Endothelial cell of umbilical vein (primary cell): ENCODE measurements at regions not wholly inside any gene's neighbourhood (a gene's known extent, or its start where the extent isn't known, plus 50 kb on each side); places are given as distances from the start of the nearest gene placed in this dataset.

ENCODE experiments used
- EZH2 ChIP-seq: IDR thresholded peaks from 2 replicates; pipeline ENCODE4 v1.6.1; 2012; ENCODE audit warnings: borderline replicate concordance, low read depth, mild to moderate bottlenecking, moderate library complexity, low read length, inconsistent platforms; ENCODE audit not compliant: severe bottlenecking
- FOS ChIP-seq: IDR thresholded peaks from 2 replicates; pipeline ENCODE4 v1.6.1; 2011; ENCODE audit warnings: mild to moderate bottlenecking, low read length, moderate library complexity, borderline replicate concordance; ENCODE audit not compliant: insufficient read depth
- GATA2 ChIP-seq: IDR thresholded peaks from 2 replicates; pipeline ENCODE4 v1.7.0; 2011; ENCODE audit warnings: low read depth, mild to moderate bottlenecking, moderate library complexity, mixed read lengths, low read length; ENCODE audit not compliant: insufficient read length, insufficient read depth
- JUN ChIP-seq: IDR thresholded peaks from 2 replicates; pipeline ENCODE4 v1.6.1; 2011; ENCODE audit warnings: borderline replicate concordance, low read depth; ENCODE audit not compliant: insufficient read length, insufficient read depth
- MAX ChIP-seq: IDR thresholded peaks from 2 replicates; pipeline ENCODE4 v1.6.1; 2011; ENCODE audit not compliant: insufficient read depth, insufficient read length
- MYC ChIP-seq: IDR thresholded peaks from one replicate; pipeline ENCODE4 v1.6.1; 2011; ENCODE audit warnings: mild to moderate bottlenecking, low read depth, low read length
- POLR2A ChIP-seq: IDR thresholded peaks from 2 replicates; pipeline ENCODE4 v1.6.1; 2012; ENCODE audit warnings: low read depth, mild to moderate bottlenecking, control low read depth, low read length
- POLR2AphosphoS5 ChIP-seq: IDR thresholded peaks from 2 replicates; pipeline ENCODE4 v1.6.1; 2012; ENCODE audit warnings: low read depth, mild to moderate bottlenecking, control low read depth, low read length, moderate library complexity; ENCODE audit not compliant: insufficient read depth
- TF ChIP-seq, protein P1 (sequence below), 2 donors: IDR thresholded peaks; 1 replicate in 1 of 2; 2 replicates in 1 of 2; pipeline ENCODE4 v1.5.1; 2011; ENCODE audit warnings: low read length in 2 of 2, mild to moderate bottlenecking in 2 of 2, moderate library complexity in 2 of 2, control low read depth in 1 of 2, inconsistent platforms in 1 of 2, low read depth in 1 of 2; ENCODE audit not compliant: insufficient read depth in 1 of 2; ENCODE audit errors: extremely low read depth in 1 of 2

DNA sequence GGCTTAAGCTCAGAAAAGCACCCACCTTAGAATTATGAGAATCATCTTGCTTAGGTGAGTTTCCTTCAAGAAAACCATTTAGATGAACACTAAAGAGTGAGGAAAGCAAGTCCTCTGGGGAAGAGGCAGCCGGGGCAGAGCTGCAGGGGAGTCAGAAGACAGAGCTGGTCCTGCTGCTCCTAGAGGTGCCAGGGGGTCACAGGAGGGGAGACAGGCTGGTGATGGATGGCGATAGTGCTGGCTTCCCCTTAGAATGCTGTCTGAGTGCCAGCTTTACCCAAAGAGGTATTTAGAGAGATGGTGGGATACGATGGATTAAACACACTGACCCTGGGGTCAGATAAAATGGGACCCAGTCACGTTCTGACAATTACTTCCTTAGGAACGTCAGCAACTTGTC lies 269.4 kb downstream of the TDRD15 start:
- TF ChIP-seq, protein P1, sequence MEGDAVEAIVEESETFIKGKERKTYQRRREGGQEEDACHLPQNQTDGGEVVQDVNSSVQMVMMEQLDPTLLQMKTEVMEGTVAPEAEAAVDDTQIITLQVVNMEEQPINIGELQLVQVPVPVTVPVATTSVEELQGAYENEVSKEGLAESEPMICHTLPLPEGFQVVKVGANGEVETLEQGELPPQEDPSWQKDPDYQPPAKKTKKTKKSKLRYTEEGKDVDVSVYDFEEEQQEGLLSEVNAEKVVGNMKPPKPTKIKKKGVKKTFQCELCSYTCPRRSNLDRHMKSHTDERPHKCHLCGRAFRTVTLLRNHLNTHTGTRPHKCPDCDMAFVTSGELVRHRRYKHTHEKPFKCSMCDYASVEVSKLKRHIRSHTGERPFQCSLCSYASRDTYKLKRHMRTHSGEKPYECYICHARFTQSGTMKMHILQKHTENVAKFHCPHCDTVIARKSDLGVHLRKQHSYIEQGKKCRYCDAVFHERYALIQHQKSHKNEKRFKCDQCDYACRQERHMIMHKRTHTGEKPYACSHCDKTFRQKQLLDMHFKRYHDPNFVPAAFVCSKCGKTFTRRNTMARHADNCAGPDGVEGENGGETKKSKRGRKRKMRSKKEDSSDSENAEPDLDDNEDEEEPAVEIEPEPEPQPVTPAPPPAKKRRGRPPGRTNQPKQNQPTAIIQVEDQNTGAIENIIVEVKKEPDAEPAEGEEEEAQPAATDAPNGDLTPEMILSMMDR (IDR thresholded peaks at IDR 0.05; ENCODE audit: extremely low read depth in 1 of 2, insufficient read depth in 1 of 2, low read depth in 1 of 2, low read length in 2 of 2), result no peak
- TF ChIP-seq POLR2AphosphoS5, result no peak
- TF ChIP-seq EZH2, result no peak
- TF ChIP-seq POLR2A, result no peak
- TF ChIP-seq JUN, result no peak
- no peak for TF ChIP-seq MAX
- no peak for TF ChIP-seq GATA2
- TF ChIP-seq MYC, result no peak
- no peak for TF ChIP-seq FOS
